ENCODE measurements at regions not wholly inside any gene's neighbourhood (a gene's known extent, or its start where the extent isn't known, plus 50 kb on each side); places are given as distances from the start of the nearest gene placed in this dataset.

DNA sequence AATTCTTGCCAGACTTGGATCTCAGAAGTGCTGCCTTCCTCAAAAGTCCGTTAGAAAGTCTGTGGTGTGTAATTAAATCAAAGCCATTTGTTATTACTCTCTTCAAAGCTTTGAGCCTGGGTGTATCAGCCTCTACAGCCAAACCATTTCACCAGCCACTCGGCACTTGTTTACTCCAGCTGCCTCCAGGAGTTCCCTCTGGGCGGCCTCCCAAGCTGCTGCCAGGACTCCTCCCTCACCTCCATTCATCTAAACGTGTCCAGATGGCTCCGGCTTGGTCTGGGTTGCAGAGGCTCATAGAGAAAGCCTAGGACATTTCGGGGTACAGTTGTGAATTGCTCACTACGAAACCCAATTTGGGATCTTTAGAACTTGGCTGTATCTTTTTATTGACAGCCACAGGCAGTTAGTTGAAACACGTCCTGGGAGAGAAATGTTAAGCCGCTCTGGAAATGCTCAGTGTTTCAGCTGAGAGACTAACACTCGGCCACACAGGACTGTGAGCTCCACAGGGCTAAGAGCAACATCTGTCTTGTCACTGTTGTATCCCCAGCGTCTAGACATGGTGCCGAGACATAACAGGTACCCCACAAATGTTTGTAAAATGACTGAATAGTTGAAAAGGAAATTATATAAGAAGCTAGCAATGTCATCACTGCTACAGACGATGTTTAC, 116.9 kb upstream of the NGF start:
- Histone ChIP-seq H3K27me3 (ENCODE audit: insufficient read depth) (no peaks in the 10 kb centered on the region), H4K20me1 (ENCODE audit: insufficient read depth) (no peaks in the 10 kb centered on the region), H2AFZ (ENCODE audit: low read depth) (no peak overlapping the region), H3K9me3 (no peaks in the 10 kb centered on the region), H3K36me3 (replicated peaks in 1 of 2; ENCODE audit: control insufficient read depth in 1 of 2, insufficient read depth in 2 of 2, low read length in 1 of 2) (no peaks in the 10 kb centered on the region), H3K4me2 (no peak overlapping the region), H3K4me1 (ENCODE audit: control insufficient read depth in 1 of 2, insufficient read depth in 2 of 2, low read depth in 1 of 2, low read length in 1 of 2) (peaks cover 3 to 21% of the 10 kb centered on the region in 2 experiments; a peak in 3 of 4 replicates), H3K79me2 (ENCODE audit: insufficient read depth) (no peaks in the 10 kb centered on the region), H3F3A (replicated peaks; ENCODE audit: insufficient read depth) (no peaks in the 10 kb centered on the region), H3K4me3 (ENCODE audit: low read depth in 2 of 2, low read length in 1 of 2) (no peak overlapping the region), H3K9ac (no peak overlapping the region), H3K27ac (ENCODE audit: low read depth in 2 of 2, low read length in 1 of 2) (no peak overlapping the region), H3K9me2 (no peaks in the 10 kb centered on the region)
- ChIA-PET POLR2A (interaction anchor here (0.5 kb wide), 1 partner anchor 16 kb away, joined by 3 read pairs; no protein-coding TSS in a partner anchor), CTCF (interaction anchor here (1.0 kb wide), 1 partner anchor 15 kb away, joined by 5 read pairs; no protein-coding TSS in a partner anchor)
- TF ChIP-seq MXI1 (IDR thresholded peaks at IDR 0.05; ENCODE audit: low read depth, low read length) (no peak), RXRA (IDR thresholded peaks at IDR 0.05; ENCODE audit: borderline replicate concordance, low read depth) (no peak), EP300 (IDR thresholded peaks at IDR 0.05; ENCODE audit: borderline replicate concordance in 1 of 2, low read depth in 1 of 2, low read length in 1 of 2) (no peak), USF2 (IDR thresholded peaks at IDR 0.05; ENCODE audit: borderline replicate concordance, low read depth, low read length) (no peak), MEF2A (IDR thresholded peaks at IDR 0.05; ENCODE audit: borderline replicate concordance, low read depth) (no peak), TCF12 (IDR thresholded peaks at IDR 0.05) (no peak), ZBTB33 (IDR thresholded peaks at IDR 0.05; ENCODE audit: borderline replicate concordance, low read depth) (no peak), GATA2 (CRISPR knock-in tag; IDR thresholded peaks at IDR 0.05) (no peak), IRF3 (IDR thresholded peaks at IDR 0.05; ENCODE audit: low read depth, low read length) (no peak), GABPA (IDR thresholded peaks at IDR 0.05; ENCODE audit: low read depth) (no peak), RAD21 (IDR thresholded peaks at IDR 0.05; ENCODE audit: low read length) (no peak), JUND (IDR thresholded peaks at IDR 0.05) (no peak), YY1 (IDR thresholded peaks at IDR 0.05; ENCODE audit: low read depth) (no peak), TEAD4 (IDR thresholded peaks at IDR 0.05; ENCODE audit: borderline replicate concordance, insufficient read depth) (no peak), MAX (IDR thresholded peaks at IDR 0.05; ENCODE audit: low read depth) (no peak)
- TF ChIP-seq, protein P1, sequence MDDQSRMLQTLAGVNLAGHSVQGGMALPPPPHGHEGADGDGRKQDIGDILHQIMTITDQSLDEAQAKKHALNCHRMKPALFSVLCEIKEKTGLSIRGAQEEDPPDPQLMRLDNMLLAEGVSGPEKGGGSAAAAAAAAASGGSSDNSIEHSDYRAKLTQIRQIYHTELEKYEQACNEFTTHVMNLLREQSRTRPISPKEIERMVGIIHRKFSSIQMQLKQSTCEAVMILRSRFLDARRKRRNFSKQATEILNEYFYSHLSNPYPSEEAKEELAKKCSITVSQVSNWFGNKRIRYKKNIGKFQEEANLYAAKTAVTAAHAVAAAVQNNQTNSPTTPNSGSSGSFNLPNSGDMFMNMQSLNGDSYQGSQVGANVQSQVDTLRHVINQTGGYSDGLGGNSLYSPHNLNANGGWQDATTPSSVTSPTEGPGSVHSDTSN (IDR thresholded peaks at IDR 0.05): no peak
- TF ChIP-seq, protein P2, sequence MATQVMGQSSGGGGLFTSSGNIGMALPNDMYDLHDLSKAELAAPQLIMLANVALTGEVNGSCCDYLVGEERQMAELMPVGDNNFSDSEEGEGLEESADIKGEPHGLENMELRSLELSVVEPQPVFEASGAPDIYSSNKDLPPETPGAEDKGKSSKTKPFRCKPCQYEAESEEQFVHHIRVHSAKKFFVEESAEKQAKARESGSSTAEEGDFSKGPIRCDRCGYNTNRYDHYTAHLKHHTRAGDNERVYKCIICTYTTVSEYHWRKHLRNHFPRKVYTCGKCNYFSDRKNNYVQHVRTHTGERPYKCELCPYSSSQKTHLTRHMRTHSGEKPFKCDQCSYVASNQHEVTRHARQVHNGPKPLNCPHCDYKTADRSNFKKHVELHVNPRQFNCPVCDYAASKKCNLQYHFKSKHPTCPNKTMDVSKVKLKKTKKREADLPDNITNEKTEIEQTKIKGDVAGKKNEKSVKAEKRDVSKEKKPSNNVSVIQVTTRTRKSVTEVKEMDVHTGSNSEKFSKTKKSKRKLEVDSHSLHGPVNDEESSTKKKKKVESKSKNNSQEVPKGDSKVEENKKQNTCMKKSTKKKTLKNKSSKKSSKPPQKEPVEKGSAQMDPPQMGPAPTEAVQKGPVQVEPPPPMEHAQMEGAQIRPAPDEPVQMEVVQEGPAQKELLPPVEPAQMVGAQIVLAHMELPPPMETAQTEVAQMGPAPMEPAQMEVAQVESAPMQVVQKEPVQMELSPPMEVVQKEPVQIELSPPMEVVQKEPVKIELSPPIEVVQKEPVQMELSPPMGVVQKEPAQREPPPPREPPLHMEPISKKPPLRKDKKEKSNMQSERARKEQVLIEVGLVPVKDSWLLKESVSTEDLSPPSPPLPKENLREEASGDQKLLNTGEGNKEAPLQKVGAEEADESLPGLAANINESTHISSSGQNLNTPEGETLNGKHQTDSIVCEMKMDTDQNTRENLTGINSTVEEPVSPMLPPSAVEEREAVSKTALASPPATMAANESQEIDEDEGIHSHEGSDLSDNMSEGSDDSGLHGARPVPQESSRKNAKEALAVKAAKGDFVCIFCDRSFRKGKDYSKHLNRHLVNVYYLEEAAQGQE (IDR thresholded peaks at IDR 0.05; ENCODE audit: low read depth, low read length): no peak
- DNase-seq: no peak
- WGBS (ENCODE audit: low lambda C conversion rate): 85% methylated on average over 13 of the region's 13 CpGs
